ENCODE measurements at regions not wholly inside any gene's neighbourhood (a gene's known extent, or its start where the extent isn't known, plus 50 kb on each side); places are given as distances from the start of the nearest gene placed in this dataset.

GRCh38 chr20:11302436-11302835 is 615.3 kb upstream of the BTBD3 start:
- ATAC-seq (no peak), DNase-seq (no peak)
- H3K36me3 ChIP-seq: no peaks in the 10 kb centered on the region
- H3K4me3 ChIP-seq: no peak overlapping the region
- H3K4me1 ChIP-seq: no peaks in the 10 kb centered on the region
- H3K9me3 ChIP-seq: no peaks in the 10 kb centered on the region
- TF ChIP-seq CTCF (IDR thresholded peaks at IDR 0.05): no peak
- intact Hi-C loops (cut with DNase I): no loop called here
- no peak overlapping the region for H3K27ac ChIP-seq
- no peaks in the 10 kb centered on the region for H3K27me3 ChIP-seq

- intact Hi-C loops (cut with DNase I): no loop called here
- TF ChIP-seq CTCF (IDR thresholded peaks at IDR 0.05): no peak
- Histone ChIP-seq H3K36me3 (no peaks in the 10 kb centered on the region), H3K27me3 (no peaks in the 10 kb centered on the region), H3K9me3 (no peaks in the 10 kb centered on the region), H3K27ac (no peak overlapping the region), H3K4me1 (no peaks in the 10 kb centered on the region), H3K4me3 (no peak overlapping the region)
- DNase-seq (no peak), ATAC-seq (no peak)
These were observed 612.9 kb upstream of the BTBD3 start for GRCh38 chr20:11304795-11305194.

- Histone ChIP-seq H3K27ac (no peak overlapping the region), H3K36me3 (no peaks in the 10 kb centered on the region), H3K9me3 (no peaks in the 10 kb centered on the region), H3K4me3 (no peak overlapping the region), H3K27me3 (no peaks in the 10 kb centered on the region), H3K4me1 (no peaks in the 10 kb centered on the region)
- intact Hi-C loops (cut with DNase I): no loop called here
- DNase-seq (no peak), ATAC-seq (no peak)
- no peak for TF ChIP-seq CTCF (IDR thresholded peaks at IDR 0.05)
These were observed 612.3 kb upstream of the BTBD3 start for GRCh38 chr20:11305406-11305805.

GRCh38 chr20:11311659-11312224 is 606.0 kb upstream of the BTBD3 start:
- Histone ChIP-seq H3K27me3 (no peaks in the 10 kb centered on the region), H3K36me3 (no peaks in the 10 kb centered on the region), H3K9me3 (no peaks in the 10 kb centered on the region), H3K4me3 (no peak overlapping the region), H3K27ac (no peak overlapping the region), H3K4me1 (no peaks in the 10 kb centered on the region)
- no peak for DNase-seq
- TF ChIP-seq CTCF (IDR thresholded peaks at IDR 0.05): no peak
- ATAC-seq: no peak
- intact Hi-C loops (cut with DNase I): no loop called here

- no peak for ATAC-seq
- no peak for DNase-seq
- Histone ChIP-seq H3K9me3 (peaks cover 0 to 7% of the 10 kb centered on the region in 2 donors), H3K4me1 (no peaks in the 10 kb centered on the region), H3K27me3 (no peaks in the 10 kb centered on the region), H3K4me3 (no peak overlapping the region), H3K27ac (no peak overlapping the region), H3K36me3 (no peaks in the 10 kb centered on the region)
- no peak for TF ChIP-seq CTCF (IDR thresholded peaks at IDR 0.05)
- intact Hi-C loops (cut with DNase I): no loop called here
These were observed 602.2 kb upstream of the BTBD3 start for GRCh38 chr20:11315525-11315924.
